LNCAP (cell line): ENCODE measurements at regions not wholly inside any gene's neighbourhood (a gene's known extent, or its start where the extent isn't known, plus 50 kb on each side); places are given as distances from the start of the nearest gene placed in this dataset.

Experiments used
- CTCF ChIP-seq: fragments of 450-650 bp; IDR thresholded peaks from 2 replicates; pipeline ENCODE4 v1.5.1; 2017; ENCODE audit warnings: mild to moderate bottlenecking

- TF ChIP-seq CTCF = no peak
Measured at GRCh38 chr17:71183066-71183660, 937.7 kb upstream of the SOX9 start.

- TF ChIP-seq CTCF = no peak
Measured at GRCh38 chr17:71184716-71185115, 936.1 kb upstream of the SOX9 start.

GRCh38 chr17:71187145-71187878 is 933.5 kb upstream of the SOX9 start:
- TF ChIP-seq CTCF = no peak

- no peak for TF ChIP-seq CTCF
Measured at GRCh38 chr17:71188811-71189492, 931.9 kb upstream of the SOX9 start.

- no peak for TF ChIP-seq CTCF
Measured at GRCh38 chr17:71189493-71189831, 931.4 kb upstream of the SOX9 start.

GRCh38 chr17:71192039-71192555 is 928.7 kb upstream of the SOX9 start:
- TF ChIP-seq CTCF = no peak

GRCh38 chr17:71192848-71193247 is 928.0 kb upstream of the SOX9 start:
- TF ChIP-seq CTCF = no peak
